ENCODE measurements at regions not wholly inside any gene's neighbourhood (a gene's known extent, or its start where the extent isn't known, plus 50 kb on each side); places are given as distances from the start of the nearest gene placed in this dataset.

DNA sequence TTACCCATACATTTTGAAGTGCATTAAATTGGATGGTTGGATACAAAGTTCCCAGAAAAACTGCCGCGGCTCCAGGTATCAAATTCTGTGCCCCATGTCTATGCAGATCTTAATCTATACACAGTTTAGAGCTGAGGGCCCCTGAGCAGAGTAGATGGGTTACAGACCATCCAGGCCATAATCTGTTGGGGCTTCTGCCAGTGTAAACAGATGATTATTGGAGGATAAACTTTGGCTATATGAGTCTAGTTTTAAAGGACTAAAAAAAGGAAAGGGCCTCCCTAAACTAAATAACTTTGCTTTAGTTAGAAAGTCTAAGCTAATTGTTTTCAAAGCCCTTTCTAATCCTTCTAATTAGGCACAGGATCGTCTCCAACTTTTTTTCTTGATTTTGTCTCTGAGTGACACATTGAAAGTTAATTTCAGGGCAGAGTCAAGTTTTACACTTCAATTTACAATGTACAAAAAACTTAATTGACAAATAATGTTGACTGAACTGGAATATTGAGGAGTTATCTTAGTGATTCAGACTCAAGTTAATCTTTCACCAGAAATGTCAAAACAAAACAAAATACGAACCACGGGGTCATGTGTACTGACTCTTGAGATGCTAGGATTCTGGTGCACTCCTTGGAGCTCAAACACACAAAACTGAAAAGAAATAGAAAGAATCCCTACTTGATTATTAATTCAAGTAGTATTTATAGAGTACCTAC is 133.9 kb upstream of the SCAF11 start:
- TF ChIP-seq, protein P1, sequence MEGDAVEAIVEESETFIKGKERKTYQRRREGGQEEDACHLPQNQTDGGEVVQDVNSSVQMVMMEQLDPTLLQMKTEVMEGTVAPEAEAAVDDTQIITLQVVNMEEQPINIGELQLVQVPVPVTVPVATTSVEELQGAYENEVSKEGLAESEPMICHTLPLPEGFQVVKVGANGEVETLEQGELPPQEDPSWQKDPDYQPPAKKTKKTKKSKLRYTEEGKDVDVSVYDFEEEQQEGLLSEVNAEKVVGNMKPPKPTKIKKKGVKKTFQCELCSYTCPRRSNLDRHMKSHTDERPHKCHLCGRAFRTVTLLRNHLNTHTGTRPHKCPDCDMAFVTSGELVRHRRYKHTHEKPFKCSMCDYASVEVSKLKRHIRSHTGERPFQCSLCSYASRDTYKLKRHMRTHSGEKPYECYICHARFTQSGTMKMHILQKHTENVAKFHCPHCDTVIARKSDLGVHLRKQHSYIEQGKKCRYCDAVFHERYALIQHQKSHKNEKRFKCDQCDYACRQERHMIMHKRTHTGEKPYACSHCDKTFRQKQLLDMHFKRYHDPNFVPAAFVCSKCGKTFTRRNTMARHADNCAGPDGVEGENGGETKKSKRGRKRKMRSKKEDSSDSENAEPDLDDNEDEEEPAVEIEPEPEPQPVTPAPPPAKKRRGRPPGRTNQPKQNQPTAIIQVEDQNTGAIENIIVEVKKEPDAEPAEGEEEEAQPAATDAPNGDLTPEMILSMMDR (IDR thresholded peaks at IDR 0.05): no peak
- TF ChIP-seq POLR2A (IDR thresholded peaks at IDR 0.05): no peak
